ENCODE measurements at regions not wholly inside any gene's neighbourhood (a gene's known extent, or its start where the extent isn't known, plus 50 kb on each side); places are given as distances from the start of the nearest gene placed in this dataset.

DNA sequence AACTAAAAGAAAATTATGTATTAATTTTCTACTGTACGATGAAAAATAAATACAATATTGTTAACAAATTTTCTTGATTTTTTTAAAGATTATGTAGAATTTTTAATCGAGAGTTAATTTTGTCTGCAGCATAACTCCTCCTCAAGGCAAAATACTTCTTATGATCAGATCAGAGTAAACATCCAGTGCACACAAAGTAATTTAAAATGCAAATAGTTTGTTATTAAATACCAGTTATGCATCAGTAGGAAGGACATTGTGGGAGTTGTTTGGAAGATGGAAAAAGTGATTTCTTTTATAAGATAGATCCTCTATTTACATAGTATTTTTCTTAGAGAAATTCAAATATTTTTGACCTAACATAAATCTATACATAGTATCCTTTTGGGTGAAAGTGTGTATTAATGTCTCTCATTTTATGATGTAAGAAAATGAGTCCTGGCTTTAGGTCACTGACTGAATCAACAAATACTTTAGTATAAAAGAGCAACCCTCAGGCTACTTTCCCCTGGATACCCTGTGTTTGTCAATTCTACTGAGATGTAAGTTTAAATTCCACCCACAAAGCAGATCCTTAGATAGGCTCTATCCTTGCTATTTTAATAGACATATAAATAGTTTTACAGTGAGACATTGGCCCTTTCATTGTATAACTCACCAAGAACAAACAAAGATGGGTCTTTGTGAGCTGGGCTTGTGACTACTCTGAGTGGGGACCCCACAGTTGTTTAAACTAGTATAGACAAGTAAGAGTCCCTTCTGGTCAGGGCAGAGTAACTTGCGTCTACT, 1133.7 kb downstream of the GATA3 start:
- TF ChIP-seq HOXB5 (CRISPR knock-in tag; IDR thresholded peaks at IDR 0.05) = no peak
- TF ChIP-seq, protein P1, sequence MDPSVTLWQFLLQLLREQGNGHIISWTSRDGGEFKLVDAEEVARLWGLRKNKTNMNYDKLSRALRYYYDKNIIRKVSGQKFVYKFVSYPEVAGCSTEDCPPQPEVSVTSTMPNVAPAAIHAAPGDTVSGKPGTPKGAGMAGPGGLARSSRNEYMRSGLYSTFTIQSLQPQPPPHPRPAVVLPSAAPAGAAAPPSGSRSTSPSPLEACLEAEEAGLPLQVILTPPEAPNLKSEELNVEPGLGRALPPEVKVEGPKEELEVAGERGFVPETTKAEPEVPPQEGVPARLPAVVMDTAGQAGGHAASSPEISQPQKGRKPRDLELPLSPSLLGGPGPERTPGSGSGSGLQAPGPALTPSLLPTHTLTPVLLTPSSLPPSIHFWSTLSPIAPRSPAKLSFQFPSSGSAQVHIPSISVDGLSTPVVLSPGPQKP (IDR thresholded peaks at IDR 0.05; ENCODE audit: low read depth, low read length) = no peak
